ENCODE measurements at regions not wholly inside any gene's neighbourhood (a gene's known extent, or its start where the extent isn't known, plus 50 kb on each side); places are given as distances from the start of the nearest gene placed in this dataset.
"Not testable (repeated sequence)": the region's sequence is repeated elsewhere in the genome, so short reads cannot be mapped to it uniquely, and the experiment has no call there.

GRCh38 chr7:118907911-118908527 is 683.5 kb downstream of the ANKRD7 start:
- DNase-seq: no peak
- intact Hi-C loops (cut with DNase I): no loop called here
- Histone ChIP-seq H3K27ac (no peak overlapping the region), H3K4me3 (no peak overlapping the region), H3K27me3 (no peaks in the 10 kb centered on the region), H3K36me3 (no peaks in the 10 kb centered on the region), H3K9me3 (no peaks in the 10 kb centered on the region), H3K4me1 (no peaks in the 10 kb centered on the region)
- TF ChIP-seq CTCF (IDR thresholded peaks at IDR 0.05): no peak
- ATAC-seq: no peak

GRCh38 chr7:118916120-118916519 is 691.6 kb downstream of the ANKRD7 start:
- not testable (repeated sequence) for H3K9me3 ChIP-seq, H3K36me3 ChIP-seq, H3K4me3 ChIP-seq, DNase-seq, ATAC-seq, H3K27ac ChIP-seq, H3K27me3 ChIP-seq, H3K4me1 ChIP-seq
- intact Hi-C loops (cut with DNase I): loop anchor here in 1 of 2 donors (5.0 kb wide), 1 partner anchor 261 kb away; no protein-coding TSS in a partner anchor

- ATAC-seq (no peak), DNase-seq (peak in 2 of 4 donors; percentile 5 to 33)
- Histone ChIP-seq H3K4me3 (no peak overlapping the region), H3K36me3 (no peaks in the 10 kb centered on the region), H3K27me3 (no peaks in the 10 kb centered on the region), H3K27ac (no peak overlapping the region), H3K4me1 (no peaks in the 10 kb centered on the region), H3K9me3 (no peaks in the 10 kb centered on the region)
- no peak for TF ChIP-seq CTCF (IDR thresholded peaks at IDR 0.05)
- intact Hi-C loops (cut with DNase I): loop anchor here in 1 of 2 donors (5.0 kb wide), 1 partner anchor 259 kb away; no protein-coding TSS in a partner anchor
These were observed 694.1 kb downstream of the ANKRD7 start for GRCh38 chr7:118918556-118918955.

GRCh38 chr7:118938845-118939244 is 714.3 kb downstream of the ANKRD7 start:
- no peak for TF ChIP-seq CTCF (IDR thresholded peaks at IDR 0.05)
- no peak overlapping the region for H3K27ac ChIP-seq
- H3K4me1 ChIP-seq: no peaks in the 10 kb centered on the region
- ATAC-seq (no peak), DNase-seq (no peak)
- no peaks in the 10 kb centered on the region for H3K36me3 ChIP-seq
- H3K4me3 ChIP-seq: no peak overlapping the region
- intact Hi-C loops (cut with DNase I): no loop called here
- no peaks in the 10 kb centered on the region for H3K9me3 ChIP-seq
- H3K27me3 ChIP-seq: no peaks in the 10 kb centered on the region

- no peak for TF ChIP-seq CTCF (IDR thresholded peaks at IDR 0.05)
- no peaks in the 10 kb centered on the region for H3K9me3 ChIP-seq
- ATAC-seq (no peak), DNase-seq (no peak)
- no peaks in the 10 kb centered on the region for H3K4me1 ChIP-seq
- intact Hi-C loops (cut with DNase I): no loop called here
- no peak overlapping the region for H3K4me3 ChIP-seq
- H3K27ac ChIP-seq: no peak overlapping the region
- H3K27me3 ChIP-seq: no peaks in the 10 kb centered on the region
- no peaks in the 10 kb centered on the region for H3K36me3 ChIP-seq
These were observed 719.8 kb downstream of the ANKRD7 start for GRCh38 chr7:118944271-118944670.
